OCI-LY1 (cell line): ENCODE measurements at regions not wholly inside any gene's neighbourhood (a gene's known extent, or its start where the extent isn't known, plus 50 kb on each side); places are given as distances from the start of the nearest gene placed in this dataset.
"Not testable (repeated sequence)": the region's sequence is repeated elsewhere in the genome, so short reads cannot be mapped to it uniquely, and the experiment has no call there.

Source experiments
- H2AFZ ChIP-seq: fragments of 200-600 bp; sonication (generic), shearing (Covaris generic); 2 replicates; pipeline ENCODE4 v1.6.0; 2014; ENCODE audit warnings: antibody characterized with exemption, mild to moderate bottlenecking, low read length
- H3F3A ChIP-seq: fragments of 200-600 bp; sonication (generic), shearing (Covaris generic); 2 replicates; pipeline ENCODE4 v1.6.0; 2014; ENCODE audit warnings: mild to moderate bottlenecking, antibody characterized with exemption, low read length, moderate library complexity; ENCODE audit not compliant: insufficient read depth
- H3K27ac ChIP-seq: fragments of 200-600 bp; sonication (generic); 2 replicates; pipeline ENCODE4 v1.5.1; 2014; ENCODE audit warnings: low read length, mixed run types, mild to moderate bottlenecking, low read depth; ENCODE audit not compliant: poor library complexity, severe bottlenecking
- H3K27me3 ChIP-seq: fragments of 200-600 bp; sonication (generic); 2 replicates; pipeline ENCODE4 v1.6.0; 2014; ENCODE audit warnings: antibody characterized with exemption, mild to moderate bottlenecking, low read length, moderate library complexity; ENCODE audit not compliant: insufficient read depth
- H3K36me3 ChIP-seq: fragments of 200-600 bp; sonication (generic); 2 replicates; pipeline ENCODE4 v1.6.1; 2014; ENCODE audit warnings: mild to moderate bottlenecking, antibody characterized with exemption, low read length, moderate library complexity, mixed read lengths; ENCODE audit not compliant: insufficient read depth
- H3K4me1 ChIP-seq: fragments of 200-600 bp; sonication (generic); 2 replicates; pipeline ENCODE4 v1.5.1; 2014; ENCODE audit warnings: mild to moderate bottlenecking, low read length, moderate library complexity; ENCODE audit not compliant: insufficient read depth, severe bottlenecking
- H3K4me2 ChIP-seq: fragments of 200-600 bp; sonication (generic), shearing (Covaris generic); 2 replicates; pipeline ENCODE4 v1.6.1; 2014; ENCODE audit warnings: low read length
- H3K4me3 ChIP-seq: fragments of 200-600 bp; sonication (generic); 2 replicates; pipeline ENCODE4 v1.5.1; 2014; ENCODE audit warnings: low read length, low read depth, mild to moderate bottlenecking, mixed read lengths; ENCODE audit not compliant: poor library complexity, severe bottlenecking
- H3K79me2 ChIP-seq: fragments of 200-600 bp; shearing (Covaris generic); 2 replicates; pipeline ENCODE4 v1.6.1; 2016; ENCODE audit warnings: mixed run types, low read length, mixed read lengths; ENCODE audit not compliant: insufficient read depth
- H3K9ac ChIP-seq: fragments of 200-600 bp; sonication (generic), shearing (Covaris generic); 2 replicates; pipeline ENCODE4 v1.6.1; 2014; ENCODE audit warnings: mild to moderate bottlenecking, low read length, mixed read lengths
- H3K9me2 ChIP-seq: fragments of 200-600 bp; sonication (generic), shearing (Covaris generic); 2 replicates; pipeline ENCODE4 v1.6.1; 2014; ENCODE audit warnings: low read depth, mild to moderate bottlenecking, low read length, mixed read lengths
- H3K9me3 ChIP-seq: fragments of 200-600 bp; shearing (Covaris generic); 2 replicates; pipeline ENCODE4 v1.6.1; 2014; ENCODE audit warnings: low read length, mixed read lengths
- H4K20me1 ChIP-seq: fragments of 200-600 bp; sonication (generic), shearing (Covaris generic); 2 replicates; pipeline ENCODE4 v1.6.0; 2016; ENCODE audit warnings: mild to moderate bottlenecking, low read length; ENCODE audit not compliant: insufficient read depth
- CTCF ChIP-seq: fragments of 200-600 bp; sonication (generic), shearing (Covaris generic); IDR thresholded peaks from 2 replicates; pipeline ENCODE4 v1.5.1; 2017; ENCODE audit warnings: mild to moderate bottlenecking, antibody characterized with exemption, low read length, moderate library complexity, mixed read lengths
- EZH2 ChIP-seq: fragments of 200-600 bp; sonication (generic), shearing (Covaris generic); IDR thresholded peaks from 2 replicates; pipeline ENCODE4 v1.8.0; 2017; ENCODE audit warnings: borderline replicate concordance, mixed run types, mild to moderate bottlenecking, antibody characterized with exemption, low read length, moderate library complexity, mixed read lengths

- Histone ChIP-seq H2AFZ (no peak overlapping the region), H3K4me3 (no peak overlapping the region), H3K27me3 (peaks cover 5% of the 10 kb centered on the region; the same call in 1 of the 2 replicates)
These were observed 57.6 kb upstream of the NANOS1 start for GRCh38 chr10:118971876-118972275.

GRCh38 chr10:118973744-118974143 lies 55.8 kb upstream of the NANOS1 start:
- Histone ChIP-seq H3K9me3 (no peaks in the 10 kb centered on the region), H3K27me3 (peaks cover 5% of the 10 kb centered on the region; the same call in 1 of the 2 replicates), H4K20me1 (no peaks in the 10 kb centered on the region), H3K27ac (no peak overlapping the region), H3K79me2 (no peaks in the 10 kb centered on the region), H3K9me2 (no peaks in the 10 kb centered on the region), H3K4me3 (no peak overlapping the region), H3K4me1 (no peaks in the 10 kb centered on the region), H2AFZ (no peak overlapping the region), H3K36me3 (no peaks in the 10 kb centered on the region), H3F3A (no peaks in the 10 kb centered on the region), H3K4me2 (no peak overlapping the region), H3K9ac (no peak overlapping the region)
- no peak for TF ChIP-seq EZH2
- no peak for TF ChIP-seq CTCF

More at GRCh38 chr10:118971876-118972275, 57.6 kb upstream of the NANOS1 start:
- Histone ChIP-seq H3K9ac (no peak overlapping the region), H3K27ac (no peak overlapping the region), H3K36me3 (no peaks in the 10 kb centered on the region), H4K20me1 (no peaks in the 10 kb centered on the region), H3K4me2 (no peak overlapping the region), H3K4me1 (no peaks in the 10 kb centered on the region), H3K9me2 (no peaks in the 10 kb centered on the region), H3K9me3 (no peaks in the 10 kb centered on the region), H3K79me2 (no peaks in the 10 kb centered on the region), H3F3A (no peaks in the 10 kb centered on the region)
- TF ChIP-seq EZH2 (no peak), CTCF (no peak; the same call in 1 of the 2 replicates)

GRCh38 chr10:118974951-118975350 lies 54.6 kb upstream of the NANOS1 start:
- Histone ChIP-seq H3K4me2 (no peak overlapping the region), H3F3A (no peaks in the 10 kb centered on the region), H3K27me3 (peaks cover 5% of the 10 kb centered on the region; the same call in 1 of the 2 replicates), H3K4me3 (no peak overlapping the region), H3K36me3 (no peaks in the 10 kb centered on the region), H3K9me2 (no peaks in the 10 kb centered on the region), H3K9ac (no peak overlapping the region), H4K20me1 (no peaks in the 10 kb centered on the region), H3K79me2 (no peaks in the 10 kb centered on the region), H3K4me1 (no peaks in the 10 kb centered on the region), H3K27ac (no peak overlapping the region), H2AFZ (no peak overlapping the region), H3K9me3 (no peaks in the 10 kb centered on the region)
- TF ChIP-seq EZH2 = no peak
- no peak for TF ChIP-seq CTCF

GRCh38 chr10:118976219-118976618 lies 53.3 kb upstream of the NANOS1 start:
- H3K4me3 ChIP-seq, H3K9ac ChIP-seq, H3F3A ChIP-seq, H3K4me2 ChIP-seq, H3K36me3 ChIP-seq, H2AFZ ChIP-seq, H3K27ac ChIP-seq, H3K4me1 ChIP-seq, H3K9me2 ChIP-seq, H3K79me2 ChIP-seq, H4K20me1 ChIP-seq, H3K27me3 ChIP-seq, H3K9me3 ChIP-seq: not testable (repeated sequence)
